ENCODE measurements at regions not wholly inside any gene's neighbourhood (a gene's known extent, or its start where the extent isn't known, plus 50 kb on each side); places are given as distances from the start of the nearest gene placed in this dataset.

- Histone ChIP-seq H2BK15ac (ENCODE audit: low read length) (no peak overlapping the region), H3K14ac (ENCODE audit: low read length) (no peak overlapping the region), H3K4ac (ENCODE audit: low read length) (no peak overlapping the region), H3K9me3 (replicated peaks in 1 of 2; ENCODE audit: control insufficient read depth in 2 of 2, insufficient read depth in 1 of 2, low read depth in 1 of 2, low read length in 2 of 2) (no peaks in the 10 kb centered on the region), H3K18ac (ENCODE audit: low read length) (no peak overlapping the region), H3K9ac (ENCODE audit: low read depth, low read length, poor library complexity) (no peak overlapping the region), H3K36me3 (replicated peaks in 1 of 2; ENCODE audit: control insufficient read depth in 2 of 2, insufficient read depth in 2 of 2, low read length in 2 of 2) (no peaks in the 10 kb centered on the region), H4K91ac (ENCODE audit: low read depth, low read length, poor library complexity) (no peak overlapping the region), H3K79me1 (ENCODE audit: low read depth, low read length) (no peaks in the 10 kb centered on the region), H2AFZ (ENCODE audit: low read length) (peak overlapping the region; percentile 54), H2BK5ac (ENCODE audit: low read length) (no peak overlapping the region), H4K8ac (ENCODE audit: low read depth, low read length) (no peak overlapping the region), H3K27ac (replicated peaks; ENCODE audit: low read length) (no peak overlapping the region), H3K27me3 (ENCODE audit: control insufficient read depth in 3 of 3, insufficient read depth in 3 of 3, low read depth in 1 of 3, low read length in 3 of 3) (no peaks in the 10 kb centered on the region), H3K4me3 (ENCODE audit: low read length in 2 of 2) (no peak overlapping the region), H2BK12ac (ENCODE audit: low read length) (no peak overlapping the region), H2BK120ac (ENCODE audit: low read depth, low read length) (no peak overlapping the region), H3K23ac (ENCODE audit: low read depth, low read length, poor library complexity) (no peak overlapping the region), H3K4me1 (ENCODE audit: control insufficient read depth in 2 of 2, insufficient read depth in 1 of 2, low read depth in 1 of 2, low read length in 2 of 2) (peaks cover 3 to 6% of the 10 kb centered on the region in 2 donors), H2AK5ac (ENCODE audit: low read depth, low read length) (no peak overlapping the region), H3K4me2 (ENCODE audit: insufficient read depth, low read length, poor library complexity, severe bottlenecking) (no peak overlapping the region)
- WGBS, 2 donors (ENCODE audit: extremely low coverage in 2 of 2, insufficient read length in 2 of 2, insufficient replicate concordance in 1 of 2) = no CpG with 5 or more reads among the region's 4 CpGs
- DNase-seq (ENCODE audit: low spot score) = peak; percentile 77
Measured at GRCh38 chr4:181528570-181529184, 714.5 kb upstream of the TENM3 start.

- Histone ChIP-seq H2BK15ac (ENCODE audit: low read length) (no peak overlapping the region), H3K4me3 (ENCODE audit: low read length in 2 of 2) (no peak overlapping the region), H3K18ac (ENCODE audit: low read length) (no peak overlapping the region), H2BK5ac (ENCODE audit: low read length) (no peak overlapping the region), H3K9me3 (replicated peaks in 1 of 2; ENCODE audit: control insufficient read depth in 2 of 2, insufficient read depth in 1 of 2, low read depth in 1 of 2, low read length in 2 of 2) (no peaks in the 10 kb centered on the region), H3K4me2 (ENCODE audit: insufficient read depth, low read length, poor library complexity, severe bottlenecking) (no peak overlapping the region), H3K27ac (replicated peaks; ENCODE audit: low read length) (no peak overlapping the region), H3K23ac (ENCODE audit: low read depth, low read length, poor library complexity) (no peak overlapping the region), H3K9ac (ENCODE audit: low read depth, low read length, poor library complexity) (no peak overlapping the region), H3K79me1 (ENCODE audit: low read depth, low read length) (no peaks in the 10 kb centered on the region), H3K36me3 (replicated peaks in 1 of 2; ENCODE audit: control insufficient read depth in 2 of 2, insufficient read depth in 2 of 2, low read length in 2 of 2) (no peaks in the 10 kb centered on the region), H3K27me3 (ENCODE audit: control insufficient read depth in 3 of 3, insufficient read depth in 3 of 3, low read depth in 1 of 3, low read length in 3 of 3) (no peaks in the 10 kb centered on the region), H2BK12ac (ENCODE audit: low read length) (no peak overlapping the region), H3K4ac (ENCODE audit: low read length) (no peak overlapping the region), H3K14ac (ENCODE audit: low read length) (no peak overlapping the region), H3K4me1 (ENCODE audit: control insufficient read depth in 2 of 2, insufficient read depth in 1 of 2, low read depth in 1 of 2, low read length in 2 of 2) (peaks cover 2 to 4% of the 10 kb centered on the region in 2 donors), H4K8ac (ENCODE audit: low read depth, low read length) (no peak overlapping the region), H2BK120ac (ENCODE audit: low read depth, low read length) (no peak overlapping the region), H4K91ac (ENCODE audit: low read depth, low read length, poor library complexity) (no peak overlapping the region), H2AFZ (ENCODE audit: low read length) (no peak overlapping the region), H2AK5ac (ENCODE audit: low read depth, low read length) (no peak overlapping the region)
- DNase-seq (ENCODE audit: low spot score) = no peak
- WGBS, 2 donors (ENCODE audit: extremely low coverage in 2 of 2, insufficient read length in 2 of 2, insufficient replicate concordance in 1 of 2) = no CpG with 5 or more reads among the region's 4 CpGs
Measured at GRCh38 chr4:181529537-181529936, 713.7 kb upstream of the TENM3 start.

- Histone ChIP-seq H4K8ac (ENCODE audit: low read depth, low read length) (no peak overlapping the region), H3K4me3 (ENCODE audit: low read length in 2 of 2) (no peak overlapping the region), H4K91ac (ENCODE audit: low read depth, low read length, poor library complexity) (no peak overlapping the region), H2AK5ac (ENCODE audit: low read depth, low read length) (no peak overlapping the region), H3K9me3 (replicated peaks in 1 of 2; ENCODE audit: control insufficient read depth in 2 of 2, insufficient read depth in 1 of 2, low read depth in 1 of 2, low read length in 2 of 2) (no peaks in the 10 kb centered on the region), H3K27ac (replicated peaks; ENCODE audit: low read length) (no peak overlapping the region), H3K4me1 (ENCODE audit: control insufficient read depth in 2 of 2, insufficient read depth in 1 of 2, low read depth in 1 of 2, low read length in 2 of 2) (no peaks in the 10 kb centered on the region), H3K4ac (ENCODE audit: low read length) (no peak overlapping the region), H2BK12ac (ENCODE audit: low read length) (no peak overlapping the region), H3K18ac (ENCODE audit: low read length) (no peak overlapping the region), H3K23ac (ENCODE audit: low read depth, low read length, poor library complexity) (no peak overlapping the region), H2BK120ac (ENCODE audit: low read depth, low read length) (no peak overlapping the region), H3K9ac (ENCODE audit: low read depth, low read length, poor library complexity) (no peak overlapping the region), H3K79me1 (ENCODE audit: low read depth, low read length) (no peaks in the 10 kb centered on the region), H2BK5ac (ENCODE audit: low read length) (no peak overlapping the region), H3K36me3 (replicated peaks in 1 of 2; ENCODE audit: control insufficient read depth in 2 of 2, insufficient read depth in 2 of 2, low read length in 2 of 2) (no peaks in the 10 kb centered on the region), H2BK15ac (ENCODE audit: low read length) (no peak overlapping the region), H3K27me3 (ENCODE audit: control insufficient read depth in 3 of 3, insufficient read depth in 3 of 3, low read depth in 1 of 3, low read length in 3 of 3) (no peaks in the 10 kb centered on the region), H3K4me2 (ENCODE audit: insufficient read depth, low read length, poor library complexity, severe bottlenecking) (no peak overlapping the region), H2AFZ (ENCODE audit: low read length) (no peak overlapping the region), H3K14ac (ENCODE audit: low read length) (no peak overlapping the region)
- WGBS, 2 donors (ENCODE audit: extremely low coverage in 2 of 2, insufficient read length in 2 of 2, insufficient replicate concordance in 1 of 2) = no CpG with 5 or more reads among the region's 4 CpGs
- no peak for DNase-seq (ENCODE audit: low spot score)
Measured at GRCh38 chr4:181536196-181536746, 706.9 kb upstream of the TENM3 start.

GRCh38 chr4:181536811-181537434 lies 706.3 kb upstream of the TENM3 start:
- DNase-seq (ENCODE audit: low spot score) = no peak
- H3K27ac ChIP-seq (replicated peaks; ENCODE audit: low read length) = no peak overlapping the region
- H3K4me1 ChIP-seq (ENCODE audit: control insufficient read depth in 2 of 2, insufficient read depth in 1 of 2, low read depth in 1 of 2, low read length in 2 of 2) = no peaks in the 10 kb centered on the region
- H2BK15ac ChIP-seq (ENCODE audit: low read length) = no peak overlapping the region
- no peaks in the 10 kb centered on the region for H3K79me1 ChIP-seq (ENCODE audit: low read depth, low read length)
- H3K18ac ChIP-seq (ENCODE audit: low read length) = no peak overlapping the region
- H3K4me2 ChIP-seq (ENCODE audit: insufficient read depth, low read length, poor library complexity, severe bottlenecking) = no peak overlapping the region
- no peak overlapping the region for H2BK5ac ChIP-seq (ENCODE audit: low read length)
- no CpG with 5 or more reads among the region's 5 CpGs for WGBS, 2 donors (ENCODE audit: extremely low coverage in 2 of 2, insufficient read length in 2 of 2, insufficient replicate concordance in 1 of 2)
- no peak overlapping the region for H3K23ac ChIP-seq (ENCODE audit: low read depth, low read length, poor library complexity)
- H2AK5ac ChIP-seq (ENCODE audit: low read depth, low read length) = no peak overlapping the region
- H3K36me3 ChIP-seq (replicated peaks in 1 of 2; ENCODE audit: control insufficient read depth in 2 of 2, insufficient read depth in 2 of 2, low read length in 2 of 2) = no peaks in the 10 kb centered on the region
- H2AFZ ChIP-seq (ENCODE audit: low read length) = no peak overlapping the region
- H3K4me3 ChIP-seq (ENCODE audit: low read length in 2 of 2) = no peak overlapping the region
- no peak overlapping the region for H3K4ac ChIP-seq (ENCODE audit: low read length)
- H2BK120ac ChIP-seq (ENCODE audit: low read depth, low read length) = no peak overlapping the region
- H4K91ac ChIP-seq (ENCODE audit: low read depth, low read length, poor library complexity) = no peak overlapping the region
- no peak overlapping the region for H4K8ac ChIP-seq (ENCODE audit: low read depth, low read length)
- no peaks in the 10 kb centered on the region for H3K27me3 ChIP-seq (ENCODE audit: control insufficient read depth in 3 of 3, insufficient read depth in 3 of 3, low read depth in 1 of 3, low read length in 3 of 3)
- no peak overlapping the region for H3K14ac ChIP-seq (ENCODE audit: low read length)
- H2BK12ac ChIP-seq (ENCODE audit: low read length) = no peak overlapping the region
- H3K9me3 ChIP-seq (replicated peaks in 1 of 2; ENCODE audit: control insufficient read depth in 2 of 2, insufficient read depth in 1 of 2, low read depth in 1 of 2, low read length in 2 of 2) = no peaks in the 10 kb centered on the region
- no peak overlapping the region for H3K9ac ChIP-seq (ENCODE audit: low read depth, low read length, poor library complexity)

All from neuronal stem cell (in vitro differentiated cells).